ENCODE measurements at regions not wholly inside any gene's neighbourhood (a gene's known extent, or its start where the extent isn't known, plus 50 kb on each side); places are given as distances from the start of the nearest gene placed in this dataset.

DNA sequence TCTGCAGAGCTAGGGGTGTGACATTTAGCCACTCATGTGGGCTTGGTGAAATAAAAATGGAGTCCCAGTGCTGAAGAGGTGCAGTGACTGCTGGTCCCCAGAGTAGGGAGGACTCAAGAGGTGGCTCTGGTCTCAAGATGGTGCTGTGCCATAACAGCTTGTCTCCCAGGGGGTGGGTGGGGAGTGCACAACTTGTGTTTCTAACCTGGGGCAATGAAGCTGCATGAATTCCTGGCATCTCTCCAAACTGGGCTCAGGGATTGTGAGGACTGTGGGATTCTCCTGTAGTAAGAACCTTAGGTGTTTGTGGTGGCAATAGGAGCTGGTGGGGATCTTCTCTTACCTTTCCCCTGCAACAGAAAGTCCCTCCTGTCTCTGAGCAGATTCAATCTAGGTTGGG, 278.9 kb upstream of the SFRP2 start:
- no peaks in the 10 kb centered on the region for H4K20me1 ChIP-seq (ENCODE audit: low read length)
- ChIA-PET CTCF (no interaction called here), POLR2A (ENCODE audit: unreplicated experiment) (no interaction called here)
- no peaks in the 10 kb centered on the region for H3K79me2 ChIP-seq (ENCODE audit: low read length)
- no peaks in the 10 kb centered on the region for H3K36me3 ChIP-seq (ENCODE audit: low read depth, low read length)
- no peaks in the 10 kb centered on the region for H3K27me3 ChIP-seq (ENCODE audit: low read length)
- no peak overlapping the region for H3K9ac ChIP-seq (ENCODE audit: low read length)
- intact Hi-C loops (cut with micrococcal nuclease), result no loop called here
- DNase-seq (no peak), ATAC-seq (no peak)
- no peaks in the 10 kb centered on the region for H3K9me2 ChIP-seq (replicated peaks; ENCODE audit: low read length)
- H3K4me3 ChIP-seq (ENCODE audit: low read length), result no peak overlapping the region
- TF ChIP-seq, protein P1, sequence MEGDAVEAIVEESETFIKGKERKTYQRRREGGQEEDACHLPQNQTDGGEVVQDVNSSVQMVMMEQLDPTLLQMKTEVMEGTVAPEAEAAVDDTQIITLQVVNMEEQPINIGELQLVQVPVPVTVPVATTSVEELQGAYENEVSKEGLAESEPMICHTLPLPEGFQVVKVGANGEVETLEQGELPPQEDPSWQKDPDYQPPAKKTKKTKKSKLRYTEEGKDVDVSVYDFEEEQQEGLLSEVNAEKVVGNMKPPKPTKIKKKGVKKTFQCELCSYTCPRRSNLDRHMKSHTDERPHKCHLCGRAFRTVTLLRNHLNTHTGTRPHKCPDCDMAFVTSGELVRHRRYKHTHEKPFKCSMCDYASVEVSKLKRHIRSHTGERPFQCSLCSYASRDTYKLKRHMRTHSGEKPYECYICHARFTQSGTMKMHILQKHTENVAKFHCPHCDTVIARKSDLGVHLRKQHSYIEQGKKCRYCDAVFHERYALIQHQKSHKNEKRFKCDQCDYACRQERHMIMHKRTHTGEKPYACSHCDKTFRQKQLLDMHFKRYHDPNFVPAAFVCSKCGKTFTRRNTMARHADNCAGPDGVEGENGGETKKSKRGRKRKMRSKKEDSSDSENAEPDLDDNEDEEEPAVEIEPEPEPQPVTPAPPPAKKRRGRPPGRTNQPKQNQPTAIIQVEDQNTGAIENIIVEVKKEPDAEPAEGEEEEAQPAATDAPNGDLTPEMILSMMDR (conservative IDR thresholded peaks at IDR 0.05; ENCODE audit: low read depth, low read length), result no peak
- no peak for TF ChIP-seq EZH2phosphoT487 (IDR thresholded peaks at IDR 0.05; ENCODE audit: borderline replicate concordance, low read length)
- TF ChIP-seq EZH2 (IDR thresholded peaks at IDR 0.05; ENCODE audit: low read length, unreplicated experiment), result no peak
- no peak overlapping the region for H3K27ac ChIP-seq (ENCODE audit: low read length)
- H2AFZ ChIP-seq (ENCODE audit: low read length), result no peak overlapping the region
- H3K4me1 ChIP-seq (ENCODE audit: insufficient read depth, low read length), result no peaks in the 10 kb centered on the region
- no TSS peak for BruUV-seq (replicated peaks)
- H3K4me2 ChIP-seq (ENCODE audit: low read length), result no peak overlapping the region
- no peaks in the 10 kb centered on the region for H3F3A ChIP-seq (ENCODE audit: low read length, unreplicated experiment)
- no peaks in the 10 kb centered on the region for H3K9me3 ChIP-seq (ENCODE audit: low read length)

DNA sequence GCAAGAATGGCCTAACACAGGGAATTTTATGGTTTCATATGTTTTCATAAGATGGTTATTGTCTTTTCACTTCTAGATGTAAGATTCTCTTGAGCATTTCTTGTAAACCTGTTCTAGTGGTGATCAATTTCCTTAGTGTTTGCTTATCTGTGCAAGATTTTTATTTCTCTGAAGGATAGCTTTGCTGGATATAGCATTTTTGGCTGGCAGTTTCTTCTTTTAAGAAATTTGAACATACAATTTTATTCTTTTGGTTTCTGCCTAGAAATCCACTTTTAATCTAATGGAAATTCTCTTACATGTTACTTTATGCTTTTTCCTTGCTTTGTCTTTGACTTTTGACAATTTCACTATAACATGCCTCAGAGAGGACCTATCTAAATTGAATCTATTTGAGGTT, 276.5 kb upstream of the SFRP2 start:
- Histone ChIP-seq H3K4me3 (ENCODE audit: low read length) (no peak overlapping the region), H3F3A (ENCODE audit: low read length, unreplicated experiment) (no peaks in the 10 kb centered on the region), H3K27ac (ENCODE audit: low read length) (no peak overlapping the region), H3K27me3 (ENCODE audit: low read length) (no peaks in the 10 kb centered on the region), H4K20me1 (ENCODE audit: low read length) (no peaks in the 10 kb centered on the region), H3K79me2 (ENCODE audit: low read length) (no peaks in the 10 kb centered on the region), H3K4me1 (ENCODE audit: insufficient read depth, low read length) (no peaks in the 10 kb centered on the region), H3K9me3 (ENCODE audit: low read length) (no peaks in the 10 kb centered on the region), H3K4me2 (ENCODE audit: low read length) (no peak overlapping the region), H2AFZ (ENCODE audit: low read length) (no peak overlapping the region), H3K9me2 (replicated peaks; ENCODE audit: low read length) (no peaks in the 10 kb centered on the region), H3K36me3 (ENCODE audit: low read depth, low read length) (no peaks in the 10 kb centered on the region), H3K9ac (ENCODE audit: low read length) (no peak overlapping the region)
- TF ChIP-seq EZH2phosphoT487 (IDR thresholded peaks at IDR 0.05; ENCODE audit: borderline replicate concordance, low read length) (no peak), EZH2 (IDR thresholded peaks at IDR 0.05; ENCODE audit: low read length, unreplicated experiment) (no peak)
- TF ChIP-seq, protein P1 (conservative IDR thresholded peaks at IDR 0.05; ENCODE audit: low read depth, low read length), result no peak
- BruUV-seq (replicated peaks), result no TSS peak
- intact Hi-C loops (cut with micrococcal nuclease), result no loop called here
- ChIA-PET CTCF (no interaction called here), POLR2A (ENCODE audit: unreplicated experiment) (no interaction called here)
- ATAC-seq, result no peak
- DNase-seq, result no peak

DNA sequence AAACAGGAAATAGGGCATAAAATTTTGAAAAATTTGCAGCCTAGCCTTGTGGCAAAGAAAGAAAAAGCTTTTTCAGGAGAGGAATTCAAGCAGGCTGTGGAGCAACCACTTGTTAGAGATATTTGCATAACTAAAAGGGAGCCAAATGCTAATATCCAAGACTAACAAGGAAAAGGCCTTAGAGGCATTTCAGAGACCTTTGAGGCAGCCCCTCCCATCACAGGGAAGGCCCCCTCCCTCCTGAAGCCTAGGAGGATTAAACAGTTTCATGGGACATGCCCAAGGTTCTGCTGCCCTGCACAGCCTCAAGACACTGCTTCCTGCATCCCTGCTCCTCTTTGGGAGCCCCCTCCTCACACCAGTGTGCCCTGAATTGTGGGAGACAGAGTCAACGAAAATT, 275.4 kb upstream of the SFRP2 start:
- Histone ChIP-seq H3K4me3 (ENCODE audit: low read length) (no peak overlapping the region), H3F3A (ENCODE audit: low read length, unreplicated experiment) (no peaks in the 10 kb centered on the region), H3K9ac (ENCODE audit: low read length) (no peak overlapping the region), H3K4me1 (ENCODE audit: insufficient read depth, low read length) (no peaks in the 10 kb centered on the region), H3K9me3 (ENCODE audit: low read length) (no peaks in the 10 kb centered on the region), H3K27me3 (ENCODE audit: low read length) (no peaks in the 10 kb centered on the region), H2AFZ (ENCODE audit: low read length) (no peak overlapping the region), H4K20me1 (ENCODE audit: low read length) (no peaks in the 10 kb centered on the region), H3K79me2 (ENCODE audit: low read length) (no peaks in the 10 kb centered on the region), H3K36me3 (ENCODE audit: low read depth, low read length) (no peaks in the 10 kb centered on the region), H3K9me2 (replicated peaks; ENCODE audit: low read length) (no peaks in the 10 kb centered on the region), H3K4me2 (ENCODE audit: low read length) (no peak overlapping the region), H3K27ac (ENCODE audit: low read length) (no peak overlapping the region)
- DNase-seq (no peak), ATAC-seq (no peak)
- ChIA-PET CTCF (no interaction called here), POLR2A (ENCODE audit: unreplicated experiment) (no interaction called here)
- TF ChIP-seq, protein P1 (conservative IDR thresholded peaks at IDR 0.05; ENCODE audit: low read depth, low read length), result no peak
- TF ChIP-seq EZH2phosphoT487 (IDR thresholded peaks at IDR 0.05; ENCODE audit: borderline replicate concordance, low read length) (no peak), EZH2 (IDR thresholded peaks at IDR 0.05; ENCODE audit: low read length, unreplicated experiment) (no peak)
- no TSS peak for BruUV-seq (replicated peaks)
- intact Hi-C loops (cut with micrococcal nuclease), result no loop called here
